OCI-LY3 (cell line): ENCODE measurements at regions not wholly inside any gene's neighbourhood (a gene's known extent, or its start where the extent isn't known, plus 50 kb on each side); places are given as distances from the start of the nearest gene placed in this dataset.
A peak's percentile ranks its signal among the peaks of the same experiment; 100 is the strongest.

ENCODE experiments used
- H2AFZ ChIP-seq: fragments of 200-600, 300-600 bp; shearing (Covaris generic); 2 replicates; pipeline ENCODE4 v1.6.0; 2014; ENCODE audit warnings: antibody characterized with exemption, low read depth, low read length
- H3K27ac ChIP-seq: fragments of 200-600, 300-600 bp; sonication (generic); 2 replicates; pipeline ENCODE4 v1.5.1; 2014; ENCODE audit warnings: mild to moderate bottlenecking, low read length, moderate library complexity, mixed read lengths
- H3K27me3 ChIP-seq: fragments of 200-600, 300-600 bp; sonication (generic); 2 replicates; pipeline ENCODE4 v1.6.1; 2014; ENCODE audit warnings: low read depth, low read length, mixed read lengths
- H3K36me3 ChIP-seq: fragments of 200-600, 300-600 bp; sonication (generic); replicated peaks from 2 replicates; pipeline ENCODE3; 2014; ENCODE audit warnings: low read depth, low read length, mixed read lengths
- H3K4me1 ChIP-seq: fragments of 300-600, 200-600 bp; sonication (generic); 2 replicates; pipeline ENCODE4 v1.6.1; 2014; ENCODE audit warnings: low read length, mixed read lengths
- H3K4me2 ChIP-seq: fragments of 200-600, 300-600 bp; sonication (generic); 2 replicates; pipeline ENCODE4 v1.6.1; 2014; ENCODE audit warnings: low read length, mixed read lengths
- H3K4me3 ChIP-seq: fragments of 300-600, 200-600 bp; sonication (generic); 2 replicates; pipeline ENCODE4 v1.5.1; 2014; ENCODE audit warnings: antibody characterized with exemption, mild to moderate bottlenecking, low read length, moderate library complexity
- H3K79me2 ChIP-seq: fragments of 300-600, 200-600 bp; shearing (Covaris generic); 2 replicates; pipeline ENCODE4 v1.6.1; 2014; ENCODE audit warnings: mild to moderate bottlenecking, low read length, mixed read lengths
- H3K9ac ChIP-seq: fragments of 300-600, 200-600 bp; shearing (Covaris generic); 2 replicates; pipeline ENCODE4 v1.6.0; 2014; ENCODE audit warnings: mild to moderate bottlenecking, low read length, moderate library complexity
- H3K9me3 ChIP-seq: fragments of 200-600, 300-600 bp; shearing (Covaris generic); 2 replicates; pipeline ENCODE4 v1.6.1; 2014; ENCODE audit warnings: low read length, mixed read lengths; ENCODE audit not compliant: insufficient read depth
- H4K20me1 ChIP-seq: fragments of 200-600, 300-600 bp; sonication (generic); 2 replicates; pipeline ENCODE4 v1.6.1; 2016; ENCODE audit warnings: low read length, mixed read lengths; ENCODE audit not compliant: insufficient read depth
- CTCF ChIP-seq: fragments of 200-600, 300-600 bp; sonication (generic); IDR thresholded peaks from 2 replicates; pipeline ENCODE4 v1.5.1; 2014; ENCODE audit warnings: antibody characterized with exemption, low read length, low read depth
- EZH2phosphoT487 ChIP-seq: fragments of 200-600 bp; shearing (Covaris generic); IDR thresholded peaks from 2 replicates; pipeline ENCODE4 v1.6.1; 2018; ENCODE audit warnings: antibody characterized with exemption, mixed run types, low read depth

DNA sequence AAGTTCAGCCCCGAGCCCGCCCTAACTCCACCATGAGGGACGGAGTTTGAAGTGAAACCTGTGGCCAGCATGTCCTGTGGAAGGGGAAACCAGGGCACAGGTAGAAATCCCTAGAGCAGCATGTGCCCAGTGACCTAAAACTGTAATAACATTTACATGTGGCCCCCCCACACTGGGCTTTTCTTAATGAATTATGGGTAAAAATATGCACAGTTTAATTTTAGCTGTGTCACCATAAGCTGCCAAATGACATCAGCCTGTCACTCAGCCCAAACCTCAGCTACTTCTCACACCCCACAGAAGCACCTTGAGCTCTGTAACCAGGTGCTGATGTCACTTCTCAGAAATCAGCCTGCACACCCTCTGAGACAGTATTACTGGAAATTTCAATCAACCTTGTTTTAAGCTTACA, 50.0 kb upstream of the SLC19A1 start:
- H3K4me3 ChIP-seq: no peak overlapping the region
- H3K9ac ChIP-seq: no peak overlapping the region
- H3K27ac ChIP-seq: no peak overlapping the region
- H3K4me1 ChIP-seq: peaks cover 15% of the 10 kb centered on the region
- H3K36me3 ChIP-seq: no peaks in the 10 kb centered on the region
- TF ChIP-seq EZH2phosphoT487 (no peak), CTCF (no peak)
- peak overlapping the region; percentile 45 for H3K4me2 ChIP-seq
- H2AFZ ChIP-seq: no peak overlapping the region
- H3K79me2 ChIP-seq: no peaks in the 10 kb centered on the region
- H3K27me3 ChIP-seq: no peaks in the 10 kb centered on the region; the same call in 1 of the 2 replicates
- no peaks in the 10 kb centered on the region for H4K20me1 ChIP-seq
- H3K9me3 ChIP-seq: 0 out of 2 replicates have a peak, but pooled peaks cover 4% of the 10 kb centered on the region

GRCh38 chr21:45592626-45593134, 50.4 kb upstream of the SLC19A1 start:
- no peak overlapping the region for H3K9ac ChIP-seq
- no peak overlapping the region for H3K27ac ChIP-seq
- TF ChIP-seq EZH2phosphoT487 (no peak), CTCF (no peak)
- no peaks in the 10 kb centered on the region for H3K27me3 ChIP-seq
- H4K20me1 ChIP-seq: no peaks in the 10 kb centered on the region
- H2AFZ ChIP-seq: no peak overlapping the region
- H3K4me1 ChIP-seq: peaks cover 15% of the 10 kb centered on the region
- H3K4me3 ChIP-seq: no peak overlapping the region
- no peaks in the 10 kb centered on the region for H3K79me2 ChIP-seq
- peak overlapping the region; percentile 45 for H3K4me2 ChIP-seq
- H3K9me3 ChIP-seq: 0 out of 2 replicates have a peak, but pooled peaks cover under 1% of the 10 kb centered on the region
- H3K36me3 ChIP-seq: no peaks in the 10 kb centered on the region

DNA sequence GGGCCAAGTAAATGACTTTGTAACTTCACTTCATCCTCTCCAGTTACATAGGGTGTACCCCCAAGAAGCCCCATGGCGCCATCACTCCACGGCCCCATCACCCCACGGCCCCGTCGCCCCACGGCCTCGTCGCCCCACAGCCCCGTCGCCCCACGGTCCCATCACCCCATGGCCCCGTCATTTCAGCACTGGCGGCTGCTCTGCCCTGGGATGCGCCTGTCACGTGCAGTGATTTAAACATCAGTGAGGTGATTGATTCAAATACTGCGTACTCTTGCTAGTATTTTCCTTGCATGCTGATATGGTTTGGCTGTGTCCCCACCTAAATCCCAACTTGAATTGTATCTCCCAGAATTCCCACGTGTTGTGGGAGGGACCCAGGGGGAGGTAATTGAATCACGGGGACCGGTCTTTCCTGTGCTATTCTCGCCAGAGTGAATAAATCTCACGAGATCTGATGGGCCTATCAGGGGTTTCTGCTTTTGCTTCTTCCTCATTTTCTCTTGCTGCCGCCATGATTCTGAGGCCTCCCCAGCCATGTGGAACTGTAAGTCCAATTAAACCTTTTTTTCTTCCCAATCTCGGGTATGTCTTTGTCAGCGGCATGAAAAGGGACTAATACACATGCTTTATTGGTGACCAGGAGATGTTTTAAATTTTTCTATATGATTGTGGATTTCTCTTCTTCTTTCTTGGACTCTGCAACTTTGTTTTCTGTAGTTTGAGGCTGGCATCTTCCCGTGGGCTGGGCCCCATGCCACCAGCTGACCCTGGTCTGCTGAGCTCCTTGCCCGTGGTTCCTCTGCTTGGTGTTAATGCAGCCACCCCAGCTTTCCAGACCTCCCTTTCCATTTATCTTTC, 50.1 kb upstream of the PCBP3 start:
- H3K27ac ChIP-seq: no peak overlapping the region
- H4K20me1 ChIP-seq: no peaks in the 10 kb centered on the region
- no peak overlapping the region for H3K9ac ChIP-seq
- H3K27me3 ChIP-seq: no peaks in the 10 kb centered on the region
- H3K4me2 ChIP-seq: no peak overlapping the region
- TF ChIP-seq CTCF: no peak
- TF ChIP-seq EZH2phosphoT487: no peak
- no peaks in the 10 kb centered on the region for H3K36me3 ChIP-seq
- H3K9me3 ChIP-seq: no peaks in the 10 kb centered on the region
- H3K4me3 ChIP-seq: no peak overlapping the region
- H2AFZ ChIP-seq: no peak overlapping the region
- H3K4me1 ChIP-seq: peaks cover 15% of the 10 kb centered on the region
- no peaks in the 10 kb centered on the region for H3K79me2 ChIP-seq
